CD1c-positive myeloid dendritic cell (primary cell): ENCODE measurements at regions not wholly inside any gene's neighbourhood (a gene's known extent, or its start where the extent isn't known, plus 50 kb on each side); places are given as distances from the start of the nearest gene placed in this dataset.

Experiments
- DNase-seq: peaks from one replicate; pipeline ENCODE4 v3.0.0-alpha.2; 2016; ENCODE audit errors: extremely low spot score

- no peak for DNase-seq
Measured at GRCh38 chr7:41832941-41833340, 130.1 kb upstream of the INHBA start.

- DNase-seq, result no peak
Measured at GRCh38 chr7:41830271-41830670, 127.4 kb upstream of the INHBA start.

- no peak for DNase-seq
Measured at GRCh38 chr7:41828911-41829310, 126.0 kb upstream of the INHBA start.

- no peak for DNase-seq
Measured at GRCh38 chr7:41826641-41827040, 123.8 kb upstream of the INHBA start.

- DNase-seq, result no peak
Measured at GRCh38 chr7:41825927-41826480, 123.1 kb upstream of the INHBA start.

- no peak for DNase-seq
Measured at GRCh38 chr7:41824284-41824683, 121.4 kb upstream of the INHBA start.

GRCh38 chr7:41822259-41822817 is 119.4 kb upstream of the INHBA start:
- DNase-seq, result no peak

- DNase-seq, result no peak
Measured at GRCh38 chr7:41821521-41822213, 118.8 kb upstream of the INHBA start.

GRCh38 chr7:41820111-41820671 is 117.3 kb upstream of the INHBA start:
- no peak for DNase-seq

- DNase-seq, result no peak
Measured at GRCh38 chr7:41819645-41820044, 116.8 kb upstream of the INHBA start.

- DNase-seq, result no peak
Measured at GRCh38 chr7:41818765-41819398, 116.0 kb upstream of the INHBA start.

GRCh38 chr7:41817386-41817785 is 114.5 kb upstream of the INHBA start:
- no peak for DNase-seq

- no peak for DNase-seq
Measured at GRCh38 chr7:41816111-41816510, 113.2 kb upstream of the INHBA start.

GRCh38 chr7:41814888-41815287 is 112.0 kb upstream of the INHBA start:
- no peak for DNase-seq

- DNase-seq, result peak; percentile 73
Measured at GRCh38 chr7:41813286-41813685, 110.4 kb upstream of the INHBA start.

GRCh38 chr7:41811941-41812340 is 109.1 kb upstream of the INHBA start:
- peak; percentile 46 for DNase-seq

- DNase-seq, result peak; percentile 73
Measured at GRCh38 chr7:41809940-41810576, 107.2 kb upstream of the INHBA start.

- DNase-seq, result peak; percentile 76
Measured at GRCh38 chr7:41809529-41809939, 106.6 kb upstream of the INHBA start.

- peak; percentile 39 for DNase-seq
Measured at GRCh38 chr7:41809116-41809515, 106.2 kb upstream of the INHBA start.

GRCh38 chr7:41808541-41808940 is 105.7 kb upstream of the INHBA start:
- DNase-seq, result no peak

- DNase-seq, result no peak
Measured at GRCh38 chr7:41803569-41803968, 100.7 kb upstream of the INHBA start.

- no peak for DNase-seq
Measured at GRCh38 chr7:41796331-41796730, 93.4 kb upstream of the INHBA start.
